Activated naive CD8-positive, alpha-beta T cell treated with anti-CD3 and anti-CD28 coated beads, Interleukin-2, amount 50 U/mL, for 24 hours (primary cell): ENCODE measurements at regions not wholly inside any gene's neighbourhood (a gene's known extent, or its start where the extent isn't known, plus 50 kb on each side); places are given as distances from the start of the nearest gene placed in this dataset.

Experiments used
- ATAC-seq: fragments of 150-1000 bp; cut with Tn5 transposase; one replicate; pipeline ENCODE4 v1.10.0; 2021
- DNase-seq: peaks from one replicate; pipeline ENCODE4 v3.0.0; 2021
- H3K27ac Mint-ChIP-seq: one replicate; pipeline ENCODE4 v1.8.0; 2021; ENCODE audit warnings: mild to moderate bottlenecking, mixed read lengths
- H3K27me3 Mint-ChIP-seq: one replicate; pipeline ENCODE4 v1.8.0; 2021; ENCODE audit warnings: mixed read lengths
- H3K36me3 Mint-ChIP-seq: one replicate; pipeline ENCODE4 v1.8.0; 2021; ENCODE audit warnings: low read depth, mixed read lengths
- H3K4me1 Mint-ChIP-seq: one replicate; pipeline ENCODE4 v1.8.0; 2021; ENCODE audit warnings: mixed read lengths
- H3K4me3 Mint-ChIP-seq: one replicate; pipeline ENCODE4 v1.8.0; 2021; ENCODE audit warnings: mild to moderate bottlenecking, moderate library complexity, mixed read lengths
- H3K9me3 Mint-ChIP-seq: one replicate; pipeline ENCODE4 v1.8.0; 2021; ENCODE audit warnings: mixed read lengths

- DNase-seq (no peak), ATAC-seq (no peak)
- Mint-ChIP-seq H3K4me1 (peaks cover 1% of the 10 kb centered on the region), H3K9me3 (no peaks in the 10 kb centered on the region), H3K27ac (no peak overlapping the region), H3K4me3 (no peak overlapping the region), H3K27me3 (no peaks in the 10 kb centered on the region), H3K36me3 (peaks cover 48% of the 10 kb centered on the region)
These were observed 122.5 kb downstream of the MIAT start for GRCh38 chr22:26779929-26780328.

DNA sequence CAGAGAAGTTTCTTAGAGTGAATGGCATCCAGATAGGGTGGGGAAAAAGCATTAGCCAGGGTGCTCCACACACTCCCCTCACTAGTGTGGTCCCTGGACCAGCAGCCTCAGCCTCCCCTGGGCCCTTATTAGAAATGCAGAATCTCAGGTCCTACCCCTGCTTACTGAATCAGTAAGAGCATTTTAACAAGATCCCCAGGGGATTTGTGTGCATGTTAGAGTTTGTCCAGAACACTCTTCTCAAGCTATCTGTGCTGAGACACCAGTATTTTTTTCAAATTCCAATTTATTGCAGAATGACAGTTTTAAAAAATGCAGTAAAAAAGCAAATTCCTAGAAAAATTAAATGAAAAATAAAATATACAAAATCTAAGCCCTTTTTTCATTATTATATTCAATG lies 123.1 kb downstream of the MIAT start:
- no peak overlapping the region for H3K4me3 Mint-ChIP-seq
- peaks cover 44% of the 10 kb centered on the region for H3K36me3 Mint-ChIP-seq
- H3K9me3 Mint-ChIP-seq: no peaks in the 10 kb centered on the region
- no peak overlapping the region for H3K27ac Mint-ChIP-seq
- ATAC-seq (no peak), DNase-seq (no peak)
- no peaks in the 10 kb centered on the region for H3K27me3 Mint-ChIP-seq
- H3K4me1 Mint-ChIP-seq: peaks cover 7% of the 10 kb centered on the region

- H3K9me3 Mint-ChIP-seq: no peaks in the 10 kb centered on the region
- ATAC-seq (no peak), DNase-seq (no peak)
- no peak overlapping the region for H3K27ac Mint-ChIP-seq
- peaks cover 13% of the 10 kb centered on the region for H3K4me1 Mint-ChIP-seq
- peaks cover 40% of the 10 kb centered on the region for H3K36me3 Mint-ChIP-seq
- no peak overlapping the region for H3K4me3 Mint-ChIP-seq
- H3K27me3 Mint-ChIP-seq: no peaks in the 10 kb centered on the region
These were observed 123.7 kb downstream of the MIAT start for GRCh38 chr22:26781062-26781461.

- no peak for ATAC-seq
- DNase-seq: no peak
- no peak overlapping the region for H3K27ac Mint-ChIP-seq
- peaks cover 14% of the 10 kb centered on the region for H3K4me1 Mint-ChIP-seq
- no peaks in the 10 kb centered on the region for H3K9me3 Mint-ChIP-seq
- H3K27me3 Mint-ChIP-seq: no peaks in the 10 kb centered on the region
- H3K4me3 Mint-ChIP-seq: no peak overlapping the region
- H3K36me3 Mint-ChIP-seq: peaks cover 40% of the 10 kb centered on the region
These were observed 124.2 kb downstream of the MIAT start for GRCh38 chr22:26781596-26781995.

- Mint-ChIP-seq H3K36me3 (peaks cover 24% of the 10 kb centered on the region), H3K27ac (no peak overlapping the region), H3K4me3 (no peak overlapping the region), H3K27me3 (no peaks in the 10 kb centered on the region), H3K4me1 (peaks cover 17% of the 10 kb centered on the region), H3K9me3 (no peaks in the 10 kb centered on the region)
- DNase-seq: no peak
- ATAC-seq: no peak
These were observed 126.5 kb downstream of the MIAT start for GRCh38 chr22:26783885-26784284.

DNA sequence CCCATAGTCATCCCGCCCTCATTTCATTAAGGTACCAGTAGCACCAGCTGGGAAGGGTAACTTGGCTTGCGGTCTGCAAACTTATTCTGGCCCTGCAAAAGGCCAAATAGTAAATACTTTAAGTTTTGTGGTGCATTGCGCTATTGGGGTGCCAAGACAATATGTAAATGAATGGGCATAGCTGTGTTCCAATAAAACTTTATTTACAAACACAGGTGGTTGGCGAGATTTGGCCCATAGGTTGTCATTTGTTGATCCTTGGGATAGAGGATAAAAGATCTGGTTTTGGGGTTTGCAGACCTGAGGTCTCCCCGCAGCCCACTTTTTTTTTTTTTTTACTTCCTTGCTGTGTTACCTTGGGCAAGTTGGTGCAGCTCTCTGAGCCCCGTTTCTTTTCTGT lies 127.4 kb downstream of the MIAT start:
- DNase-seq (no peak), ATAC-seq (no peak)
- H3K27ac Mint-ChIP-seq: no peak overlapping the region
- no peaks in the 10 kb centered on the region for H3K27me3 Mint-ChIP-seq
- H3K9me3 Mint-ChIP-seq: no peaks in the 10 kb centered on the region
- H3K4me3 Mint-ChIP-seq: no peak overlapping the region
- H3K36me3 Mint-ChIP-seq: peaks cover 15% of the 10 kb centered on the region
- H3K4me1 Mint-ChIP-seq: peaks cover 17% of the 10 kb centered on the region

DNA sequence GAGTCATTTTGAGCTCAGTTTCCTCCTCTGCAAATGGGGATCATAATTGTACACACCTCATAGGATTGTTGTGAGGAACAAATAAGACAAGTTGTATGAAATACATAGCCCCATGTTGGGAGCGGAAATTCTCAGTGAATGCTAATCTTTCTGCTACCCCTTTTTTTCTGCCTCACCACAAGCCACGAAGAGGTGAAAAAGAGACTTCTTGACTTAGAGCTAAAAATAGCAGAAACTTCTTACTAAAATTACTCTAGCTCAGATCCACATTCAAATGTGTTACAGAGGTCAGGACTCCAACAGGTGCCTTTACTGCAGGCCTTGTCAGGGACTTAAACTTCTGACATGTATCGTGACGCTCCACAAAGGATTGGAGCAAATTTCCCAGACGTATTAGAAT lies 128.5 kb downstream of the MIAT start:
- no peaks in the 10 kb centered on the region for H3K9me3 Mint-ChIP-seq
- no peak for DNase-seq
- peaks cover 17% of the 10 kb centered on the region for H3K4me1 Mint-ChIP-seq
- peaks cover 15% of the 10 kb centered on the region for H3K36me3 Mint-ChIP-seq
- no peaks in the 10 kb centered on the region for H3K27me3 Mint-ChIP-seq
- no peak overlapping the region for H3K4me3 Mint-ChIP-seq
- ATAC-seq: no peak
- peak overlapping the region; percentile 71 for H3K27ac Mint-ChIP-seq

GRCh38 chr22:26786398-26786797 lies 129.0 kb downstream of the MIAT start:
- H3K27me3 Mint-ChIP-seq: no peaks in the 10 kb centered on the region
- ATAC-seq: no peak
- H3K4me1 Mint-ChIP-seq: peaks cover 17% of the 10 kb centered on the region
- peaks cover 15% of the 10 kb centered on the region for H3K36me3 Mint-ChIP-seq
- H3K27ac Mint-ChIP-seq: no peak overlapping the region
- no peak overlapping the region for H3K4me3 Mint-ChIP-seq
- H3K9me3 Mint-ChIP-seq: no peaks in the 10 kb centered on the region
- no peak for DNase-seq

DNA sequence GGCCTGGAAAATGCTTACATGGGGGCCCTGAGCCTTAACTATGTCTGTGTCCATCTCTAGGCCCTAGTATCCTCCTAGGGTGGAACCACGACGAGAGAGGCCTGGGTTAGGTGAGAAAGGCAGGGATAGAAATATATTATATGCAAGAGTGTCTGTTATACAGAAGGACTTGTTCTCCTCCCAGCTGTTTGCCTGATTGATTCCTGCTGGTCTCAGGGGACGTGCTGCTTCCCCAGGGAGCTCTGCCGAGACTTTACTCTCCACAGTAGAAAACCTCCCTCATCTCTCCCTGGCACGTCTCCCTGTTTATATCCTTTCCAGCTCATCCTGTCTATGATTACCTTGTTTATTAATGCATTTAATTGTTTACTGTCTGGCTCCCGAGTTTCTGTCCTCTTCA lies 132.6 kb downstream of the MIAT start:
- Mint-ChIP-seq H3K36me3 (peaks cover 20% of the 10 kb centered on the region), H3K27ac (no peak overlapping the region)

GRCh38 chr22:26792522-26792921 lies 135.1 kb downstream of the MIAT start:
- no peak for ATAC-seq
- no peak overlapping the region for H3K4me3 Mint-ChIP-seq
- H3K27ac Mint-ChIP-seq: no peak overlapping the region
- H3K4me1 Mint-ChIP-seq: no peaks in the 10 kb centered on the region
- H3K27me3 Mint-ChIP-seq: no peaks in the 10 kb centered on the region
- H3K36me3 Mint-ChIP-seq: peaks cover 25% of the 10 kb centered on the region
- no peaks in the 10 kb centered on the region for H3K9me3 Mint-ChIP-seq
- no peak for DNase-seq

More for the DNA sequence above, 132.6 kb downstream of the MIAT start:
- Mint-ChIP-seq H3K27me3 (no peaks in the 10 kb centered on the region), H3K4me1 (peaks cover 15% of the 10 kb centered on the region), H3K4me3 (no peak overlapping the region), H3K9me3 (no peaks in the 10 kb centered on the region)
- no peak for ATAC-seq
- no peak for DNase-seq

- H3K4me3 Mint-ChIP-seq: no peak overlapping the region
- no peaks in the 10 kb centered on the region for H3K9me3 Mint-ChIP-seq
- ATAC-seq (no peak), DNase-seq (no peak)
- H3K4me1 Mint-ChIP-seq: no peaks in the 10 kb centered on the region
- H3K27me3 Mint-ChIP-seq: no peaks in the 10 kb centered on the region
- H3K36me3 Mint-ChIP-seq: peaks cover 21% of the 10 kb centered on the region
- no peak overlapping the region for H3K27ac Mint-ChIP-seq
These were observed 139.4 kb downstream of the MIAT start for GRCh38 chr22:26796785-26797184.

GRCh38 chr22:26797910-26798309 lies 140.5 kb downstream of the MIAT start:
- H3K36me3 Mint-ChIP-seq: peaks cover 17% of the 10 kb centered on the region
- H3K27me3 Mint-ChIP-seq: no peaks in the 10 kb centered on the region
- no peak overlapping the region for H3K4me3 Mint-ChIP-seq
- no peaks in the 10 kb centered on the region for H3K9me3 Mint-ChIP-seq
- H3K27ac Mint-ChIP-seq: no peak overlapping the region
- ATAC-seq (no peak), DNase-seq (no peak)
- H3K4me1 Mint-ChIP-seq: no peaks in the 10 kb centered on the region

- no peaks in the 10 kb centered on the region for H3K27me3 Mint-ChIP-seq
- DNase-seq (no peak), ATAC-seq (no peak)
- H3K4me3 Mint-ChIP-seq: no peak overlapping the region
- H3K9me3 Mint-ChIP-seq: no peaks in the 10 kb centered on the region
- H3K4me1 Mint-ChIP-seq: no peaks in the 10 kb centered on the region
- peaks cover 13% of the 10 kb centered on the region for H3K36me3 Mint-ChIP-seq
- H3K27ac Mint-ChIP-seq: no peak overlapping the region
These were observed 141.2 kb downstream of the MIAT start for GRCh38 chr22:26798462-26799065.

- Mint-ChIP-seq H3K4me1 (no peaks in the 10 kb centered on the region), H3K9me3 (no peaks in the 10 kb centered on the region), H3K27me3 (no peaks in the 10 kb centered on the region), H3K36me3 (peaks cover 5% of the 10 kb centered on the region), H3K27ac (no peak overlapping the region), H3K4me3 (no peak overlapping the region)
- ATAC-seq: no peak
- DNase-seq: no peak
These were observed 143.5 kb downstream of the MIAT start for GRCh38 chr22:26800858-26801257.

DNA sequence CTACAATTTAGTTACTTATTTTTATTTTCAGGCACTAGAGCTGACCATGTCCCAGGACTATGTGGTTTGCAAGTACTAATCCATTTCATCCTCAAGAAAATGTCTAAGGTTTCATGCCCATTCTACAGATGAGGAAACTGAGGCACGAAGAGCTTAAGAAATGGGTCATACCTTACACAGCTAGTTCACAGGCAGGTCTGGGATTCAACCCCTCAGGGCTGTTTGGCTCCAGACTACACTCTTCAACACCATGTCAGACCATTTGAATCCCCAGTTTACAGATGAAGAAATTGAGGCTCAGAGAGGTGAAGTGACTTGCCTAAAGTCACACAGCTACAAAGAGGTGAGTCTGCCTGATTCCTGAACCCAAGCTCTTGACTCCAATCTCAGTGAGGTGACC lies 144.1 kb downstream of the MIAT start:
- H3K27ac Mint-ChIP-seq: no peak overlapping the region
- H3K4me1 Mint-ChIP-seq: no peaks in the 10 kb centered on the region
- no peak for ATAC-seq

DNA sequence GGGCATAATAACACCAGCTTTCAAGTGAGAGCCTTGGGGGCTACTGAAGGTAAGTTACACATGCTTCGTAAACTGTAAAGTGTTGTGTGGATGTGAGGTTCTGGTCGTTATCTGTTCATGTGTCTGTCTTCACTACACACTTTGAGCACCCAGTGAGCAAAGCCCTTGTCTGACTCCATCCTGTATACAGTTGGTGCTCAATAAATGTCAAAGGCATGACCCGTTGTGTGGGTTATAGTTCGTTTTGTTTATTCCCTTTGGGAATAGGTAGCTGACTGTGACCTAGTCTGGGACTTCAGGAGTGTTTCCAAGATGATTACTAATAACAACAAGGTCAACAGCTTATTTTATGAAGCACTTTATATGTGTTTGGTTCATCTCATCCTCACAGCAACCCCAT lies 146.9 kb downstream of the MIAT start:
- no peaks in the 10 kb centered on the region for H3K27me3 Mint-ChIP-seq
- H3K9me3 Mint-ChIP-seq: peaks cover 4% of the 10 kb centered on the region
- H3K4me1 Mint-ChIP-seq: no peaks in the 10 kb centered on the region
- H3K27ac Mint-ChIP-seq: no peak overlapping the region
- no peak overlapping the region for H3K4me3 Mint-ChIP-seq
- DNase-seq (no peak), ATAC-seq (no peak)
- H3K36me3 Mint-ChIP-seq: peaks cover 8% of the 10 kb centered on the region

More for the DNA sequence above, 144.1 kb downstream of the MIAT start:
- Mint-ChIP-seq H3K27me3 (no peaks in the 10 kb centered on the region), H3K36me3 (peaks cover 5% of the 10 kb centered on the region), H3K4me3 (no peak overlapping the region), H3K9me3 (no peaks in the 10 kb centered on the region)
- no peak for DNase-seq
